Astrocyte of the cerebellum (primary cell): ENCODE measurements at regions not wholly inside any gene's neighbourhood (a gene's known extent, or its start where the extent isn't known, plus 50 kb on each side); places are given as distances from the start of the nearest gene placed in this dataset.

ENCODE experiments used
- DNase-seq: peaks from one replicate; pipeline ENCODE4 v3.0.0-alpha.2; 2011; ENCODE audit warnings: low read depth
- H3K4me3 ChIP-seq: 2 replicates; pipeline ENCODE4 v1.5.1; 2011; ENCODE audit warnings: mild to moderate bottlenecking, low read depth, low read length, moderate library complexity
- in situ Hi-C: cut with HindIII; loops from 2 replicates; pipeline ENCODE4 v1.10.0; 2017; ENCODE audit warnings: low sequenced_read_pairs
- TF ChIP-seq, protein P1 (sequence below): IDR thresholded peaks from 2 replicates; pipeline ENCODE4 v1.5.1; 2012; ENCODE audit warnings: low read length, low read depth, moderate library complexity, mild to moderate bottlenecking; ENCODE audit errors: missing control alignments

DNA sequence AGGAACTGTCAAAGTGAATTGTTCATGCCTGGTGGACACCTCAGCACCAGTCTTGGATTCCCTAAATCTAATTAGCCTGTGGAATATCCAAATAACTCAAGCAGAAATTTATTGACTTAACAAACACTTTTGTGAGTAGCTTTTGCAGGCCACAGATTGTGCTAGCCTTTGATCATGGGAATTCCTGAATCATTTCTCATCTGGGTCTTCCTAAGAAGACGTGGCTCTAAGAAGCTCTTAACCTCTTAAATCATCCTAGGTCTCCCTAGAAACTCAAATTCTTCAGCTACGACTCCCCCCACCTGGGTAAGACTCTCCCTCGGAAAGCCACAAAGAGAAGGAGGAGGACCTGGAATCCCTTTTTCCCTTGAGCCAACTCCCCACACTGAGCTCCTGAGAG lies 53.8 kb upstream of the PSEN2 start:
- no peak overlapping the region for H3K4me3 ChIP-seq
- in situ Hi-C loops = no loop called here
- TF ChIP-seq, protein P1, sequence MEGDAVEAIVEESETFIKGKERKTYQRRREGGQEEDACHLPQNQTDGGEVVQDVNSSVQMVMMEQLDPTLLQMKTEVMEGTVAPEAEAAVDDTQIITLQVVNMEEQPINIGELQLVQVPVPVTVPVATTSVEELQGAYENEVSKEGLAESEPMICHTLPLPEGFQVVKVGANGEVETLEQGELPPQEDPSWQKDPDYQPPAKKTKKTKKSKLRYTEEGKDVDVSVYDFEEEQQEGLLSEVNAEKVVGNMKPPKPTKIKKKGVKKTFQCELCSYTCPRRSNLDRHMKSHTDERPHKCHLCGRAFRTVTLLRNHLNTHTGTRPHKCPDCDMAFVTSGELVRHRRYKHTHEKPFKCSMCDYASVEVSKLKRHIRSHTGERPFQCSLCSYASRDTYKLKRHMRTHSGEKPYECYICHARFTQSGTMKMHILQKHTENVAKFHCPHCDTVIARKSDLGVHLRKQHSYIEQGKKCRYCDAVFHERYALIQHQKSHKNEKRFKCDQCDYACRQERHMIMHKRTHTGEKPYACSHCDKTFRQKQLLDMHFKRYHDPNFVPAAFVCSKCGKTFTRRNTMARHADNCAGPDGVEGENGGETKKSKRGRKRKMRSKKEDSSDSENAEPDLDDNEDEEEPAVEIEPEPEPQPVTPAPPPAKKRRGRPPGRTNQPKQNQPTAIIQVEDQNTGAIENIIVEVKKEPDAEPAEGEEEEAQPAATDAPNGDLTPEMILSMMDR = no peak
- peak; percentile 78 for DNase-seq

DNA sequence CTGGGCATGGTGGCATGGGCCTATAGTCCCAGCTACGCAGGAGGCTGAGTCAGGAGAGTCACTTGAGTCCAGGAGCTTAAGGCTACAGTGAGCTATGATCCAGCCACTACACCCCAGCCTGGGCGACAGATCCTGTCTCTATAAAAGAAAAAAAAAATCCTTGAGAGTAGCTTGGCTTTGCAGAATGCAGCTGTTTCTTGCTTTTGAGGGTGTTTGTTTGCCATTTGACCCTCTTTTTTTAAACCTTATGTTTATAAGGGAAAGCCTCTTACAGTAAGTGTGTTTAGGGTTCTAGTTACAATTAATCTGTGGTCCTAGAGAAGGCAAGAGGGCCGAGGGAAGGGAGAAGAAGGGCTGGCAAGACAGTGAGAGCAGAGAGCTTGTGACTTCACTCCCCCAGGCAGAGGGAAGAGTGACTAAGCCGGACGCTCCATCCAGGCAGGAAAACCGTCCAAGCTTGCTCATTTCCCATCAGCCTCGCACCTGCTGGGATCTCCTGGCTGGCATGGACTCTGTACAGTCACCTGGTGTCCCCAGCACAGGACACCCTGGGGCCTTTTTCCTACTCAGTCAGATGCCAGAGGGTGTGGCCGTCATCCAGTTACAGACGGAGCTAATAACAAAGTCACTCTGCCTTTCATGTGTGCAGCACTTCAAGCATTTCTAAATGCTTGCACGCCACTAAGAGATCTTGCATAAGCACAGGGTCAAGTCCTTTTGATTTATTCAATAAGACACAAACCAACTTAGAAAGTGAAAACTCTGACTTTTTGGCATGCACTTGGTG lies 55.5 kb upstream of the PSEN2 start:
- TF ChIP-seq, protein P1 = no peak
- in situ Hi-C loops = no loop called here
- H3K4me3 ChIP-seq = no peak overlapping the region
- DNase-seq = peak; percentile 56

DNA sequence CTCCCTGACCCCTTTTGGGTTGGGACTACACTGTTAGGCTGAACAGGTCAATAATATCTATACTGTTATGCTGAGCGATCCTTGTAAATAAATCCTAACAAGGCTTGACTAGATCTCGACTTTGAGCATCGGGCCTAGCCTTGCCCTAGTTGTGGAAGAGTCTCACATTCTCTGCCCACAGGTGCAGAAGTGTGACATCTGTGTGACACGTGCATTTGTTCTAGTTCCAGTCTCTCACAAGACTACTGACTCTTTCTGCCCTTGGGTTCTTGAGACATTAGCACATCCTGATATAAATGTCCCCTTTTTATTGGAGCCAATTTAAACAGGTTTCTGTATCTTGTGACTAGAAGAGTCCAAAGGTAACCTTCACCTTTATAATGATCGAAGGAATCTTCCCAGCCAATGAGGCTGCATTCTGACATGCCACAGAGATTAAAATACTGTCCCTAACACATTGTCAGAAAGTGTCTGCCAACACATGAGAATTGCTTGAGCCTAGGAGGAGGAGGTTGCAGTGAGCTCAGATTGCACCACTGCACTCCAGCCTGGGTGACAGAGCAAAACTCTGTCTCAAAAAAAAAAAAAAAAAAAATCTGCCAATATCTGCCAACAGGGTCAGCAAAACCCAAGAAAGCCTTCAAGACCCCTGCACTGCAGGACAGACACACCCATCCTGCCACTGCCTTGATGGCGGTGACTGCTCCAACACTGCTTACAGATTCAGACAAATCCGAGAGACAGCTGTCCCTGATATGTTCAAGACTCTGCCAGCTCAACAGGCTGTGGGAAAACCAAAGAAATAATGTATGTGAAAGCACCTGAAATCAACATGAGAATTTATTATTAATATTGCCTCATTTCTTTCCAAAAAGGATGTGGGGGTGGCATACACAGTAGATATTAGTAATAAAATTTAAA lies 56.5 kb upstream of the PSEN2 start:
- in situ Hi-C loops = no loop called here
- no peak for DNase-seq
- TF ChIP-seq, protein P1 = no peak
- H3K4me3 ChIP-seq = no peak overlapping the region

DNA sequence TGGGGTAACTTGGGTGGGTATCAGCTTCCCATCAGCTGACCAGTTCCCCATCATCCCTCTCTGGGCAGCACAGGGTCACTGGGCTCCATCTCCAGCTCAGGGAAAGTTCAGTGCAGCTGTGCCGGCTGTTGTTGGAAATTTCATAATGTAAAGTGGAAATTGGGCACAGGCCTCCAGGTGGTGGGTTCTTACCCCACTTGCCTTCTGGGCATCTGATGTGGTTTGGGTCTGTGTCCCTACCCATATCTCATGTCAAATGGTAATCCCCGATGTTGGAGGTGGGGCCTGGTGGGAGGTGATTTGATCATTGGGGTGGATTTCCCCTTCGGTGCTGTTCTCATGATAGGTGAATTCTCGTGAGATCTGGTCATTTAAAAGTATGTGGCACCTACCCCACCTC lies 59.7 kb upstream of the PSEN2 start:
- TF ChIP-seq, protein P1 = no peak
- H3K4me3 ChIP-seq = no peak overlapping the region
- no peak for DNase-seq
- in situ Hi-C loops = no loop called here

DNA sequence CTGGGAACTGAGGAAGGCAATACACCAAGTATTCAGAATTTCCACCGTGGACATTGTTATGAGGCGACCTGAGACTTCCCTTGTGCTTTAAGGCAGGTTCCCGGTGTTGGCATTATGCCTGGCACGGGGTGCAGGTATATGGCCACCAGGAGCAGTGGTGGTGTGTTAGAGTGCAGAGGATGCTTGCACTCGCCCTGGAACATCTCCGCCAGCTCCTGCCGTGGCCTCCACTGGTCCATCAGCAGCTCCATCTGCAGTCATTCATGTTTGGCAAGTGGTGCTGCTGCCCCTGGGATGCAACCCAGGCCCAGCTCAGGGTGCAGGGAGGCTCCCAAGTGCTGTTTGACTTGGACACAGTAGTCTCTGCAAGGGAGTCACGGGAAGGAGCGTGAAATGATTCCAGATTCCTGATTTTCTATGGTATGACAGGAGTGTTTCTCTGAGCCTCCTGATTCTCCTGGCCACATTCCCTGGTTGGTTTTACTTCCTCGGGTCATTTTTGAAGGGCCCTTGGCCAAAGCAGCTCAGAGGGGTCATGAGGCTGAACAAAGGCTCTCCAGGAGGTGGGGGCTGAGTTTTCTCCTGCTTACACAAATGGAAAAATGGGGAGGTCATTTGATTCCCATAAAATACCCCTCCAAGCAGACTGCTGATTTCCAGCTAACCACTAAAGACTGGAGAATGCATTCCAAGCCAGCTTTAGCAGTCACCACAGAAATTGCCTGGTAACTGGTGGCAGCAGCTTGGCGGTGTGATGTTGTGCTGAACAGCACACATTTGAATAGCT lies 60.4 kb upstream of the PSEN2 start:
- H3K4me3 ChIP-seq = no peak overlapping the region
- in situ Hi-C loops = loop anchor here (5.0 kb wide), 1 partner anchor 58 kb away; no protein-coding TSS in a partner anchor
- TF ChIP-seq, protein P1 = peak; percentile 27
- peak; percentile 98 for DNase-seq

DNA sequence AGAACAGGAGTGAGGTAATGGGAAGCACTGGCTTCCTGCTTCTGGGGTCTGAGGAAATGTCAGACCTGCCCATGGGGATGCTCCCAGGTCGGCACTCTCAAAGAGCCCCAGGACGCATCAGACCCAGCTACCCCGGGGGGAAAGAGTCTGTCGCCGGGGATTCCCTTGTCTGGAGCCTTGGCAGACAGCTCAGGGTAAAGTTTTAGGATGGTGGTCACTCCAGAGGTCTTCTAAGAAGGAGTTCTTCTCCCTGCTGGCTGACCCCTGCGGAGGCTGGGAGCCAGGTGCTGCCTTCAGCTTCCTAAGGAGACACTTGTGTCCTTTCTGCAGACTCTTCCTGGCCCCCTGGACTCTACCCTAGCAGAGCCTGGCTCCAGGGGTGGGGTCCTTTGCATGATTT lies 61.9 kb upstream of the PSEN2 start:
- DNase-seq = no peak
- H3K4me3 ChIP-seq = no peak overlapping the region
- in situ Hi-C loops = loop anchor here (5.0 kb wide), 1 partner anchor 56 kb away; no protein-coding TSS in a partner anchor
- TF ChIP-seq, protein P1 = no peak
